ENCODE measurements at regions not wholly inside any gene's neighbourhood (a gene's known extent, or its start where the extent isn't known, plus 50 kb on each side); places are given as distances from the start of the nearest gene placed in this dataset.
"Not testable (repeated sequence)": the region's sequence is repeated elsewhere in the genome, so short reads cannot be mapped to it uniquely, and the experiment has no call there.

DNA sequence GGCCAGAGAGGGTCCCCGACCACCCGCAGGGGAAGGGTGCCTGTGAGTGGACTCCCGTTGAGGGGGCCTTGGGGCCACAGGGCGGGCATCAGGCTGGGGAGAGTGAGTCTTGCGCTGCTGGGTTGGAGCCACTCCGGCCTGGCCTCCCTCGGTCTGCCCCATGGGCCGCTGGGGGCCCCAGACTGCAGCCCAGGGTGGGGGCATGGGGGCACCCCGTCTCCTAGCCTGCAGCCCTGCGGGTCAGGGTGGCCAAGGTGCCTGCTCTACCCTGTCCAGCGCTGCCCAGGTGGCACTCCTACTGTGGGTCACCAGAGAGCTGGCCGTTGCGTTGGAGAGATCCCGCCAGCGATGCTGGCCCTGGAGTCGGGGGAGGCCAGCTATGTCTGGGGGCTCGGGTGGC, 186.8 kb downstream of the TMEM121 start:
- DNase-seq: not testable (repeated sequence)

DNA sequence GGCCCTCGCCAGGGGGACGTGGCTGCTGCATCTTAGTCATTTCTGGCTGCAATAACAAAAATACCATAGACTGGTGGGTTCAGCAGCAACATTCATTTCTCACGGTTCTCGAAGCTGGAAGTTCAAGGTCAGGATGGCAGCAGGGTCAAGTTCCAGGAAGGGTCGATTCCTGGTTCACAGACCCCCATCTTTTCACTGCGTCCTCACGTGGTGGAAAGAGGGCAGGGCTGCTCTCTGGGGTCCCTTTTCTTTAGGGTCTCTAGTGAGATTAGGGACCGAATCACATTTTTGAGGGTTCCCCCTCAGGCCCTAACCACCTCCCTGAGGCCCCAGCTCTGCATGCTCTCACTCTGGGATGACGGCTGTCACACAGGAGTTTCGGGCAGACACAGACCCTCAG, 187.5 kb downstream of the TMEM121 start:
- DNase-seq: not testable (repeated sequence)

DNA sequence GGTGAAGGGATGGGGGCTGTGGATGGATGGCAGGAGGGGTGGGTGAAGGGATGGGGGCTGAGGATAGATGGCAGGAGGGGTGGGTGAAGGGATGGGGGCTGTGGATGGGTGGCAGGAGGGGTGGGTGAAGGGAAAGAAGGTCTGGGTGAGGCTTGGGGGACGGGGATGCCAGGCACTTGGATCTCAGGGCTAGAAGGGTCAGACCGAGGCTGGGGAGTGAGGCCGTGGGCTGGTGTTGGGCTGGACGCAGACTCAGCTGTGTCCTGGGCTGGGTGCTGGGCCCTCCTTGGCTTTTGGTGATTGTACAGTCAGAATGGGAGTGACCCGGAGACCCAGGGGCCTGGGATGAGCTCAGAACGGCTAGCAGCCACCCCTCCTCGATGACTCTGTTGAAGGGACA, 192.4 kb downstream of the TMEM121 start:
- DNase-seq: not testable (repeated sequence)

- not testable (repeated sequence) for DNase-seq
Measured at GRCh38 chr14:105720106-105720505, 193.7 kb downstream of the TMEM121 start.

- DNase-seq: not testable (repeated sequence)
Measured at GRCh38 chr14:105720852-105721601, 194.6 kb downstream of the TMEM121 start.

GRCh38 chr14:105721602-105721970, 195.2 kb downstream of the TMEM121 start:
- DNase-seq: not testable (repeated sequence)

DNA sequence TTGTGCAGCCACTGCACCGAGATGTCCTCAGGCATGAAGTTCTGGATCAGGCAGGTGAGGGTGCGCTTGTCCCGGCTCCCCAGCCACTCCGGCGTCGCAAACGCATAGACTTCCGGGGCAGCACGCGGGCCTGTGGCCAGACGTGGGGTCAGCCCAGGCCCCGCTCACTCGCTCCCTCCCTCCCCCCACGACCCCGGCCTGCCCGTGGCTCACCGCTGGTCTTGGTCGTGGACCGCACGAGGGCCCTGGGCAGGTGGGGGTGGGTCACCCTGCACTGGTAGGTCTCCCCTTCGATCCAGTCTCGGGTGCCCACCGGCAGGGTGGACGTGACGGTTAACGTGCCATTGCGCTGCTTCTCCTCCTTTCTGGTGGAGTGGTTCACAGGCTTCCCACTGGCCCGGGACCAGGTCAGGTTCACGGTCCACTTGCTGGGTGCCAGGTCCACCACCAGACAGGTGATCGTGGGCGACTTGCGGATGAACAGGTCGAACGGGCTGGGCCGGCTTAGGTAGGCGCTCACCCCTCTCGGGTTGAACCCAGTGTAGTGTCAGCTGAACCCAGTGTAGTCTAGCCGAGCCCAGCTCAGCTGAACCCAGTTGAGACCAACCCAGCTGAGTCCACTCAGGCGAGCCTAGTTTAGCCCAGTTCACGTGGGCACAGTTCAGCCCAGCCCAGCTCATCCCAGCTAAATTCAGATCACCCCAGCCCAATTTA, 195.8 kb downstream of the TMEM121 start:
- not testable (repeated sequence) for DNase-seq

DNA sequence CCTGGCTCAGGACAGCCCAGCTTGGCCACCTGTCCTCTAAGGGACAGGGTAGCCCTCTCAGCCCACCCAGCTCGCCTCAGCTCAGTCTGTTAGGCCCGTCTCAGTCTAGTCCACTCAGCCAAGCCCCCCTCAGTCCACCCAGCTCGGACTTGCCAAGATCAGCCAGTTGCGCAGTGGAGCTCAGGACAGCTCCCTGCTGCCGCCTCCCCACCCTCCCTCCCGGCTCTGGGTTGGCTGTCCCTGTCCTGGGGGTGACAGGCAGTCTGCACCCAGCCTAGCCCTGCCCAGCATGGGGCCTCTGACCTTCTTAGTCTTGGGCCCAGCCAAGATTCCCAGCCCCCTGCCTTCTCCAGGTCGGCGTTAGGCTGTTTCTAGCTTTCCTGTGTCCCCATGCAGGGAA, 196.9 kb downstream of the TMEM121 start:
- not testable (repeated sequence) for DNase-seq

DNA sequence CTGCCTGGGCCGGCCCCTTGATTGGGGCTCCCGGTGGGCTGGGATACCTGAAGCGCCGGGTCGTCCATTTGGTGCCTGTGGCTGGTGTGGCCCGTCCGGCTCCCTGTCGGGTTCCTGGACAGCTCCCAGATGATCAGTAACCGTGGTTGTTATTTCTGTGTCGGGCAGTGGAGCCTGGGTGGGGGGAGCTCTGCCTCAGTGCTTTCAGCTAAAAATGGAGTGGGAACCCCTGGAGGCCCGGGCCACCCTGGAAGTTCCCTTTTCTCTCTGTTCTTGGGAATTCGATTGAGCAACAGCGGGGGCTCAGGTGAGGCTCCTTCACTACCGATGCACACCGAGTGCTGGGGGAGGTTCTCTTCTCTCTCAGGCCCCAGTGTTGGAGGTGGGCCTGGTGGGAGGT, 197.4 kb downstream of the TMEM121 start:
- not testable (repeated sequence) for DNase-seq

DNA sequence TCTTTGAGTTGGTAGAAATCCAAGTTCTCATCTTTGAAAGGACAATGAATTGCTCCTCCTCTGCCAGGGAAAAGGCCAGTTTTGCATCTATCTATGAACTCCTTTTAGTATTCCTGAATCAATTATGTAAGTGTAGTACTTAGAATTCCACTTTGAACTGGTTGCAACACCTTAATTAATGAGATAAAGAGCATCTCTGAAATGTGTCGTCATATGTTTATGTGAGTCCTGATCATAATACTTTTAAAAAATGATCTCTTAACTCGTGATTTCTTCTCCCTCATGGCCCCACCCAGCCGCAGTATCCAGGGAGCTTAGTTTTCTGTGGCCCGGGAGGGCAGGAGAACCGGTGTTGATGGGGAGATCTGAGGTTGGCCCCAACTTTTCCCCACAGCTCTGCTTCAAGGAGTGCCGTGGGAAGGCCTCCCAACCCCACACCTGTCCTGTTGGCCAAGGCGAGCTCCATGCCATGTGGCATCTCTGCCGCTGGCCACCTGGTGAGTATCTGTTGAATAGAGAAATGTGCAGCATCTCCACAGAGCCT, 203.5 kb downstream of the TMEM121 start:
- not testable (repeated sequence) for DNase-seq

DNA sequence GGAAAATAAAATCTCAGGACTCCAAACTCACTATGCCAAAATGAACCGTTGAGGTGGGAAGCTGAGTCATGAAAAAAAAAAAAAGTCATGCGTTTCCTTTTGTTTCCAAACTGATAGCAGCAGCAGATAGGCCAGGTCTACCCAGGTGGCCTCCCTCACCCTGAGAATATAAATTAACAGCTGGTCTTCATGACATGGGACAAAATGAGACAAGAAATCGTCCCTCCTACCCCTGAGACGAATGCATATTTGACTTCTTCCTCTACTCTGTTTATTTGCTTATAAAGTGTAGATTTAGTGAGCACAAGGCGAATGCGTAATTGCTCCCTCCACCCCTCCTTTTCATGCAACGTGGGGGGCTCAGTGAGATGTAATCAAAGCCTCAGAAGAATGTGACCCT, 204.3 kb downstream of the TMEM121 start:
- not testable (repeated sequence) for DNase-seq

- DNase-seq: not testable (repeated sequence)
Measured at GRCh38 chr14:105731221-105731985, 205.0 kb downstream of the TMEM121 start.

DNA sequence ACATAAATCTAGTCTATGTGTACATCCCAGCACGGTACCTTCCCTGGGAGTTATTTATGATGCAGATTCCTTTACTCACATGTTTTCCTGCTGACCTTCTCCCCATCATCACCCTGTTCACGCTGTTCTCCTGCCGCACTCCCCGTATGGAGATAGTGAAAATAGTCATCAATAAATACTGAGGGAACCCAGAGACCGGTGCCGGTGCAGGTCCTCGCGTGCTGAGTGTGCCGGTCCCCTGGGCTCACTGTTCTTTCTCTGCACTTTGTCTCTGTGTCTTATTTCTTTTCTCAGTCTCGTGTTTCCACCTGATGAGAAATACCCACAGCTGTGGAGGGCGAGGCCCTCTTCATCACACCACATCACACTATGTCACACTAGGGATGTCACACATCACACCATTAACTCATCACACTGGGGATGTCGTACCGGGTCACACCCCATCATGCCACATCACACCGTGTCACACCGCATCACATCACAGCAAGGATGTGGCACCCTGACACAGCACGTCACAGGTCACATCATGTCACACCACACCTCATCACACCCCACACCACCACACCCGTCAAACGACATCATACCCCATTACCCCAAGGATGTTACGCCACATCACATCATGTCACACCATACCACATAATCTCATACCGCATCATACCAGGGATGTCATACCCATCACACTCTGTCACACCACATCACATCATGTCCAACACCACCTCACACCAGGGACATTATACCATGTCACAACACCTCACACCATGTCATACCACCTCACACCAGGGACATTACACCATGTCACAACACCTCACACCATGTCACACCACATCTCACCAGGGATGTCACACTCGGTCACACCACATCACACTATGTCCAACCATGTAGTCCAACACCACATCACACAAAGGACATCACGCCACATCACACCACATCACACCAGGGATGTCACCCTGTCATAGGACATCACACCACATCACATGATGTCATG, 207.0 kb downstream of the TMEM121 start:
- DNase-seq: no peak

- DNase-seq: not testable (repeated sequence)
Measured at GRCh38 chr14:105734241-105734640, 207.9 kb downstream of the TMEM121 start.

- DNase-seq: not testable (repeated sequence)
Measured at GRCh38 chr14:105736331-105736730, 209.9 kb downstream of the TMEM121 start.

GRCh38 chr14:105737504-105738246, 211.3 kb downstream of the TMEM121 start:
- no peak for DNase-seq

DNA sequence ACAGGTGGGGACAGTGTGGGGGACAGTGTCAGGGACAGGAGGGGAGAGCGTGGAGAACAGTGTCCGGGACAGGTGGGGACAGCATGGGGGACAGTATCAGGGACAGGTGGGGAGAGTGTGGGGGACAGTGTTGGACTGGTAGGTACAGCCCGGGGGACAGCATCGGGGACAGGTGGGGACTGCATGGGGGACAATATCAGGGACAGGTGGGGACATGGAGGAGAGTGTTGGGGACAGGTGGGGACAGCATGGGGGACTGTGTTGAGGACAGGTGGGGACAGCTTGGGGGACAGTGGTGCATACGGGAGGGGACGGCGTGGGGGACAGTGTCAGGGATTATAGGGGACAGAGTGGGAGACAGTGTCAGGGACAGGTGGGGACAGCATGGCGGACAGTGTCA, 212.3 kb downstream of the TMEM121 start:
- DNase-seq: no peak

- no peak for DNase-seq
Measured at GRCh38 chr14:105739331-105740102, 213.1 kb downstream of the TMEM121 start.

- DNase-seq: not testable (repeated sequence)
Measured at GRCh38 chr14:105740272-105740671, 213.9 kb downstream of the TMEM121 start.

DNA sequence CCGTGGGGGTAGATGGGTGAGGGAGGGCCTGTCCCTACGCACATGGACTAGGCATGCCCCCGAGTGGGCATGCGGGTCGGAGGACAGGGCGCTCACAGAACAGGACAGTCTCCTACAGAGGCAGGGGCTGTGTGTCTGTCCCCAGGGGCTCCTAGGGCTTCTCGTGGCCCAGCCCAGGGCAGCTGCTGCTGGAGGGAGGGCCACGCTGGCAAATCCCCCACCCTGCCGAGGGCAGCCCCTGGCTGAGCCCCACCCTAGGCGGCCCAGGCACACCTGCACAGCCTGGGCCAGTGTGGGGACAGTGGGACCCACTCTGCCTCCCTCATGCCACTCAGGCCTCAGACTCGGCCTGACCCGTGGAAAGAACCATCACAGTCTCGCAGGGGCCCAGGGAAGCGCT, 214.6 kb downstream of the TMEM121 start:
- not testable (repeated sequence) for DNase-seq
